Fibroblast of the aortic adventitia (primary cell): ENCODE measurements at regions not wholly inside any gene's neighbourhood (a gene's known extent, or its start where the extent isn't known, plus 50 kb on each side); places are given as distances from the start of the nearest gene placed in this dataset.

Experiments used
- DNase-seq: peaks from one replicate; pipeline ENCODE4 v3.0.0-alpha.2; 2010; ENCODE audit warnings: low read depth
- H3K4me3 ChIP-seq: 2 replicates; pipeline ENCODE4 v1.5.1; 2011; ENCODE audit warnings: low read depth, mild to moderate bottlenecking, control low read depth, low read length, moderate library complexity
- TF ChIP-seq, protein P1 (sequence below): IDR thresholded peaks from 2 replicates; pipeline ENCODE4 v1.5.1; 2011; ENCODE audit warnings: mild to moderate bottlenecking, low read length, control low read depth, inconsistent platforms; ENCODE audit not compliant: insufficient read depth

DNA sequence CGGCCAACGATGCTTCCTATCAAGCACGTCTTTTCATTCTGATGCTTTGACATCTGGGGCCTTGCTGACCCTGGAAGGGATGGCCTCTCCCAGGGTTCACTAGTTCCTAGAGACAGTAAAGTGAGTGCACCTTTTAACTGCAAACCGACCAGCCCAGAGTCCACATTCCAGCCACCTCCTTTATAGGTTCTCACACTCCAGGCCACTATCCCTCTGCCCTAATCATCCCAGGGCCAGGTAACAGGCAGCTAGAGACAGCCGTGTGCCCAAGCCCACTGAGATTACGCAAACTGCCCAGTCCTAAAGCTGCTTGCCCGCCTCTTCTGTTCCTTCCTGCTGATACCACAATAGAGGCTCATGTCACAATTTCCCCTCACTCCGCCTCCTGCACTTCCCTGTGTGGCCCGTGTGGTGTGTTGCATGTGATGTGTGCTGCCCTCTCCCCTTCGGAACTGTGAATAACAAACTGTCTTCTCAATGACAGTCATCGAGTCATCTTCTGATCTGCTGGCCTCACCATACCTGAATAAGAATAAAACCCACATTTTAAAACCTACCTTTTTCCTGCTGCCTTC is 123.7 kb upstream of the EXOC2 start:
- DNase-seq, result no peak
- no peak overlapping the region for H3K4me3 ChIP-seq
- TF ChIP-seq, protein P1, sequence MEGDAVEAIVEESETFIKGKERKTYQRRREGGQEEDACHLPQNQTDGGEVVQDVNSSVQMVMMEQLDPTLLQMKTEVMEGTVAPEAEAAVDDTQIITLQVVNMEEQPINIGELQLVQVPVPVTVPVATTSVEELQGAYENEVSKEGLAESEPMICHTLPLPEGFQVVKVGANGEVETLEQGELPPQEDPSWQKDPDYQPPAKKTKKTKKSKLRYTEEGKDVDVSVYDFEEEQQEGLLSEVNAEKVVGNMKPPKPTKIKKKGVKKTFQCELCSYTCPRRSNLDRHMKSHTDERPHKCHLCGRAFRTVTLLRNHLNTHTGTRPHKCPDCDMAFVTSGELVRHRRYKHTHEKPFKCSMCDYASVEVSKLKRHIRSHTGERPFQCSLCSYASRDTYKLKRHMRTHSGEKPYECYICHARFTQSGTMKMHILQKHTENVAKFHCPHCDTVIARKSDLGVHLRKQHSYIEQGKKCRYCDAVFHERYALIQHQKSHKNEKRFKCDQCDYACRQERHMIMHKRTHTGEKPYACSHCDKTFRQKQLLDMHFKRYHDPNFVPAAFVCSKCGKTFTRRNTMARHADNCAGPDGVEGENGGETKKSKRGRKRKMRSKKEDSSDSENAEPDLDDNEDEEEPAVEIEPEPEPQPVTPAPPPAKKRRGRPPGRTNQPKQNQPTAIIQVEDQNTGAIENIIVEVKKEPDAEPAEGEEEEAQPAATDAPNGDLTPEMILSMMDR, result no peak

DNA sequence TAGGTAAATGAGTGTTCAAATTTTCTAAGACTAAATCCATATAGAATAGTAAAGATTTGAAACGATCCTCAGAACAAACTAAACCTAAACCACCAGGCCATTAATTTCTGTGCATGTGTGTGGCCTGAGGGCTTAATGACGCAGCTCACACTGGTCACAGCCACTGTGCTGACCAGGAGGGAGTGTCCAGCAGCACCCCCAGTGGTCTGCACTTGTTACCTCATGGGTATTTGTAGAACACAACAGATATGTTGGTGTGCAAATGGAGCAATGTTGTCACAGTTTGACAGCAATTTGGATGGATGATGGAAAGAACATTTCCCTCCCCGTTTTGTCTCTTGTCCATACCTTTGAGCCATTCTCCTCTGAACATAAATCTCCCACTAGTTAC is 122.4 kb upstream of the EXOC2 start:
- no peak for DNase-seq
- TF ChIP-seq, protein P1, result no peak
- H3K4me3 ChIP-seq, result no peak overlapping the region

- no peak overlapping the region for H3K4me3 ChIP-seq
- TF ChIP-seq, protein P1, result no peak
- no peak for DNase-seq
Observed at GRCh38 chr6:814378-815347, 121.7 kb upstream of the EXOC2 start.

DNA sequence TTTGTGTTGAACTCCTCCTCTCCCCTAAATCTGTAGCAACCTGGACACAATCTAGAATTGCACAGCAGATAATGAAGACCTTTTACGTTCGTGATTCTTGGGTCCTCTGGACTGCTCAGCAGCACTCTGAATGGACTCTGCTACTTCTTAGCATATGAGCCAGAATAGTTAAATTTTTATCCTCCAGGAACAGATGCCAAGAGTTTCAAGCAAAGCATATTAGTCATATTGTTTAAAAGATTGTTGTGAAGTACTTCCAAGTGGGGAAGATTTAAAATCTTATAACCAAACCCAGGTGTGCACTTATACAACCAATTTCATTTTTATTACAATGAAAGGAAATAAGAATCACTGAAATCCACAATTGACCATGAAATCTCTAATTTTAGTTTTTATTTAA is 118.9 kb upstream of the EXOC2 start:
- TF ChIP-seq, protein P1, result no peak
- no peak overlapping the region for H3K4me3 ChIP-seq
- DNase-seq, result peak; percentile 31

- no peak for DNase-seq
- H3K4me3 ChIP-seq, result no peak overlapping the region
- TF ChIP-seq, protein P1, result no peak
Observed at GRCh38 chr6:811191-811590, 118.3 kb upstream of the EXOC2 start.

GRCh38 chr6:804771-805170 is 111.8 kb upstream of the EXOC2 start:
- no peak for DNase-seq
- TF ChIP-seq, protein P1, result no peak
- no peak overlapping the region for H3K4me3 ChIP-seq
